H9 (cell line): ENCODE measurements at regions not wholly inside any gene's neighbourhood (a gene's known extent, or its start where the extent isn't known, plus 50 kb on each side); places are given as distances from the start of the nearest gene placed in this dataset.

Experiments used
- DNase-seq: peaks from one replicate; pipeline ENCODE4 v3.0.0-alpha.2; 2017
- H2AFZ ChIP-seq: one replicate; pipeline ENCODE4 v1.6.1; 2013; ENCODE audit warnings: mild to moderate bottlenecking, low read length, control low read depth, moderate library complexity
- H2AK5ac ChIP-seq: 2 replicates; pipeline ENCODE4 v1.6.1; 2013; ENCODE audit warnings: low read length, control low read depth, mixed read lengths; ENCODE audit not compliant: insufficient read length
- H2BK120ac ChIP-seq: one replicate; pipeline ENCODE4 v1.6.1; 2013; ENCODE audit warnings: low read depth, mild to moderate bottlenecking, low read length, control low read depth, inconsistent platforms; ENCODE audit not compliant: poor library complexity, severe bottlenecking
- H2BK12ac ChIP-seq: 2 replicates; pipeline ENCODE4 v1.6.1; 2013; ENCODE audit warnings: low read length, control low read depth, mixed read lengths, low read depth; ENCODE audit not compliant: insufficient read length
- H2BK15ac ChIP-seq: 2 replicates; pipeline ENCODE4 v1.6.1; 2013; ENCODE audit warnings: low read depth, low read length, control low read depth
- H2BK20ac ChIP-seq: one replicate; pipeline ENCODE4 v1.6.1; 2013; ENCODE audit warnings: low read depth, mild to moderate bottlenecking, low read length, control low read depth, inconsistent platforms; ENCODE audit not compliant: poor library complexity, severe bottlenecking
- H2BK5ac ChIP-seq: 2 replicates; pipeline ENCODE4 v1.6.1; 2013; ENCODE audit warnings: low read length, control low read depth, mixed read lengths; ENCODE audit not compliant: insufficient read length
- H3K14ac ChIP-seq: 2 replicates; pipeline ENCODE4 v1.6.1; 2013; ENCODE audit warnings: low read length, control low read depth; ENCODE audit not compliant: insufficient read depth
- H3K18ac ChIP-seq: 2 replicates; pipeline ENCODE4 v1.6.1; 2013; ENCODE audit warnings: low read depth, mild to moderate bottlenecking, mixed read lengths, low read length, control low read depth; ENCODE audit not compliant: insufficient read length
- H3K23ac ChIP-seq: 2 replicates; pipeline ENCODE4 v1.6.1; 2013; ENCODE audit warnings: low read length, control low read depth, mixed read lengths, low read depth; ENCODE audit not compliant: insufficient read length
- H3K23me2 ChIP-seq: 2 replicates; pipeline ENCODE4 v1.6.1; 2013; ENCODE audit warnings: low read depth, mild to moderate bottlenecking, mixed read lengths, low read length, control low read depth; ENCODE audit not compliant: insufficient read length, poor library complexity, severe bottlenecking
- H3K27ac ChIP-seq: 2 replicates; pipeline ENCODE4 v1.5.1; 2013; ENCODE audit warnings: low read length, control low read depth, mixed read lengths, low read depth; ENCODE audit not compliant: insufficient read length
- H3K27me3 ChIP-seq: 2 replicates; pipeline ENCODE4 v1.6.1; 2013; ENCODE audit warnings: low read length, control low read depth, inconsistent platforms; ENCODE audit not compliant: insufficient read depth
- H3K4ac ChIP-seq: 2 replicates; pipeline ENCODE4 v1.6.1; 2013; ENCODE audit warnings: low read depth, mild to moderate bottlenecking, control low read depth, inconsistent platforms, low read length, moderate library complexity
- H3K4me1 ChIP-seq: 2 replicates; pipeline ENCODE4 v1.6.1; 2013; ENCODE audit warnings: low read length, control low read depth, inconsistent platforms; ENCODE audit not compliant: insufficient read depth
- H3K4me2 ChIP-seq: 2 replicates; pipeline ENCODE4 v1.6.1; 2013; ENCODE audit warnings: low read length, control low read depth, mixed read lengths; ENCODE audit not compliant: insufficient read length, insufficient read depth
- H3K56ac ChIP-seq: 2 replicates; pipeline ENCODE4 v1.6.1; 2013; ENCODE audit warnings: low read depth, mild to moderate bottlenecking, mixed read lengths, low read length, control low read depth; ENCODE audit not compliant: insufficient read length
- H3K79me1 ChIP-seq: 2 replicates; pipeline ENCODE4 v1.6.1; 2013; ENCODE audit warnings: low read depth, mild to moderate bottlenecking, moderate library complexity, low read length, control low read depth, inconsistent platforms; ENCODE audit not compliant: insufficient read depth, poor library complexity, severe bottlenecking
- H3K79me2 ChIP-seq: 2 replicates; pipeline ENCODE4 v1.6.1; 2013; ENCODE audit warnings: low read length, control low read depth, inconsistent platforms; ENCODE audit not compliant: insufficient read depth
- H3K9ac ChIP-seq: 2 replicates; pipeline ENCODE4 v1.6.1; 2013; ENCODE audit warnings: low read length, control low read depth, mixed read lengths; ENCODE audit not compliant: insufficient read length; ENCODE audit errors: extremely low read depth
- H3K9me3 ChIP-seq: one replicate; pipeline ENCODE4 v1.6.1; 2013; ENCODE audit warnings: low read depth, low read length, inconsistent platforms; ENCODE audit not compliant: control insufficient read depth
- H3T11ph ChIP-seq: one replicate; pipeline ENCODE4 v1.6.1; 2013; ENCODE audit warnings: mild to moderate bottlenecking, low read length, control low read depth, inconsistent platforms
- H4K20me1 ChIP-seq: one replicate; pipeline ENCODE4 v1.6.1; 2013; ENCODE audit not compliant: control insufficient read depth, insufficient read length, insufficient read depth
- H4K5ac ChIP-seq: 2 replicates; pipeline ENCODE4 v1.6.1; 2013; ENCODE audit warnings: low read depth, mild to moderate bottlenecking, mixed read lengths, low read length, control low read depth; ENCODE audit not compliant: insufficient read length
- H4K8ac ChIP-seq: replicated peaks from 2 replicates; pipeline ENCODE4 v1.6.1; 2013; ENCODE audit warnings: low read length, control low read depth, mixed read lengths, low read depth; ENCODE audit not compliant: insufficient read length
- H4K91ac ChIP-seq: 2 replicates; pipeline ENCODE4 v1.6.1; 2013; ENCODE audit warnings: low read depth, mild to moderate bottlenecking, moderate library complexity, mixed read lengths, low read length, control low read depth; ENCODE audit not compliant: insufficient read length
- H3K27ac Mint-ChIP-seq, 3 experiments: 2 replicates in 2 of 3; 3 replicates in 1 of 3; pipeline ENCODE4 v1.8.0; 2020 to 2021; ENCODE audit warnings: mixed read lengths in 3 of 3, mild to moderate bottlenecking in 1 of 3, moderate library complexity in 1 of 3
- H3K27me3 Mint-ChIP-seq: 2 replicates; pipeline ENCODE4 v1.8.0; 2021; ENCODE audit warnings: low read depth, mild to moderate bottlenecking, moderate library complexity, mixed read lengths
- H3K36me3 Mint-ChIP-seq, 3 experiments: 2 replicates in 2 of 3; 3 replicates in 1 of 3; pipeline ENCODE4 v1.8.0; 2020 to 2021; ENCODE audit warnings: low read depth in 3 of 3, mixed read lengths in 3 of 3; ENCODE audit not compliant: insufficient read depth in 1 of 3
- H3K4me1 Mint-ChIP-seq, 2 experiments: 2 replicates each; pipeline ENCODE4 v1.8.0; 2020; ENCODE audit warnings: mixed read lengths in 2 of 2
- H3K4me3 Mint-ChIP-seq, 2 experiments: 2 replicates in 1 of 2; 3 replicates in 1 of 2; pipeline ENCODE4 v1.8.0; 2020 to 2021; ENCODE audit warnings: mild to moderate bottlenecking in 2 of 2, mixed read lengths in 2 of 2, moderate library complexity in 1 of 2
- H3K9me3 Mint-ChIP-seq, 2 experiments: 2 replicates in 1 of 2; 3 replicates in 1 of 2; pipeline ENCODE4 v1.8.0; 2020; ENCODE audit warnings: mild to moderate bottlenecking in 2 of 2, mixed read lengths in 2 of 2, moderate library complexity in 1 of 2
- CTCF ChIP-seq: fragments of 200-600 bp; sonication (generic); conservative IDR thresholded peaks from 3 replicates; pipeline ENCODE4 v1.8.0; 2021; ENCODE audit warnings: antibody characterized with exemption, mild to moderate bottlenecking

- no peak overlapping the region for H3K56ac ChIP-seq
- Mint-ChIP-seq H3K4me1 (peaks cover 3 to 4% of the 10 kb centered on the region in 2 experiments), H3K4me3 (no peak overlapping the region), H3K27ac (no peak overlapping the region), H3K9me3 (no peaks in the 10 kb centered on the region; a peak in 1 of 5 replicates), H3K36me3 (no peaks in the 10 kb centered on the region), H3K27me3 (no peaks in the 10 kb centered on the region)
- no peak overlapping the region for H3K27ac ChIP-seq
- H3K23me2 ChIP-seq = no peaks in the 10 kb centered on the region
- no peak overlapping the region for H4K5ac ChIP-seq
- H3K4ac ChIP-seq = no peak overlapping the region
- H3K79me1 ChIP-seq = no peaks in the 10 kb centered on the region
- no peaks in the 10 kb centered on the region for H3K9me3 ChIP-seq
- no peak overlapping the region for H2BK20ac ChIP-seq
- H2AFZ ChIP-seq = no peak overlapping the region
- H2BK120ac ChIP-seq = no peak overlapping the region
- H3K14ac ChIP-seq = no peak overlapping the region
- no peaks in the 10 kb centered on the region for H3K79me2 ChIP-seq
- H4K91ac ChIP-seq = no peak overlapping the region
- TF ChIP-seq CTCF = no peak
- no peaks in the 10 kb centered on the region for H3K27me3 ChIP-seq
- H2BK5ac ChIP-seq = no peak overlapping the region
- no peak overlapping the region for H4K8ac ChIP-seq
- no peak overlapping the region for H2AK5ac ChIP-seq
- no peak overlapping the region for H3T11ph ChIP-seq
- H2BK12ac ChIP-seq = no peak overlapping the region
- no peaks in the 10 kb centered on the region for H3K4me1 ChIP-seq
- H3K9ac ChIP-seq = no peak overlapping the region
- H3K4me2 ChIP-seq = no peak overlapping the region
- DNase-seq = no peak
- H4K20me1 ChIP-seq = no peaks in the 10 kb centered on the region
- H3K18ac ChIP-seq = no peak overlapping the region
- no peak overlapping the region for H3K23ac ChIP-seq
- no peak overlapping the region for H2BK15ac ChIP-seq
These were observed 201.2 kb downstream of the PTN start for GRCh38 chr7:137142376-137142775.
